Anterior cingulate cortex (tissue), 58 donors: ENCODE measurements at regions not wholly inside any gene's neighbourhood (a gene's known extent, or its start where the extent isn't known, plus 50 kb on each side); places are given as distances from the start of the nearest gene placed in this dataset.

ENCODE experiments used
- DNase-seq, 58 donors: peaks; one replicate each; lab custom pipeline; 2025; lab: John Stamatoyannopoulos, UW

GRCh38 chr16:35744726-35745125 is 2285.3 kb downstream of the TP53TG3F start:
- DNase-seq, result no peak

DNA sequence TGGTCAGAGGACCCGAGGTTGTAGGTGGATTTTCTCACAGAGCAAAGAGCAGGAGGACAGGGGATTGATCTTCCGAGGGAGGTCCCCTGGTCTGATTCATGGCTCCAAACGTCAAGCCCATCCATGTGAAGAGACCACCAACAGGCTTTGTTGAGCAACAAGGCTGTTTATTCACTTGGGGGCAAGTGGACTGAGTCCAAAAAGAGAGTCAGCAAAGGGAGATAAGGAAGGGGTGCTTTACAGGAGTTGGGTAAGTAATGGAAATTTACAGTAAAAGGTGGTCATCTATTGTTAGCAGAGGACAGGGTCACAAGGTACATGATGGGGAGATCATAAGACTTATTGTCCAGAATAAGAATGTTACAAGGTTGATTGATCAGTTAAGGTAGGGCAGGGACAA is 2285.8 kb downstream of the TP53TG3F start:
- DNase-seq, result no peak

DNA sequence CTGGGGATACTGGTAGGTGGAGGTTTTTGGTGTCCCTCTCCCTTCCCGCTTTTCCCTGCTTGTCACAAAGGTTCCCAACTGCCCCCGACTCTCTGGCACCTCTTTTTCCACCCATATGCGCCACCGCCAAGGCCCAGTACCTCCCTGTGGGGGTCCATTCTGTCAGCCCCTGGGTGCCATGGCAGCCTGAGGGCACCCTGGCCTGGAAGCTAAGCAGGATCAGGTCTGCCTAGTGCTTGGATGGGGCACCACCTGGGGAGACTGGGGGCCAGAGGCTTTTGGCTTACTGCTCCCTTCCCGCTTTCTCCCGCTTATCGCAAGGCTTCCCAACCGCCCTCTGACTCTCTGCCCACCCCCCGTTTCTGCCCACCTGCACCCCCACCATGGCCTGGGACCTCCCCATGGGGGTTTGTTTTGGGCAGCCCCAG is 2286.4 kb downstream of the TP53TG3F start:
- DNase-seq, result no peak

DNA sequence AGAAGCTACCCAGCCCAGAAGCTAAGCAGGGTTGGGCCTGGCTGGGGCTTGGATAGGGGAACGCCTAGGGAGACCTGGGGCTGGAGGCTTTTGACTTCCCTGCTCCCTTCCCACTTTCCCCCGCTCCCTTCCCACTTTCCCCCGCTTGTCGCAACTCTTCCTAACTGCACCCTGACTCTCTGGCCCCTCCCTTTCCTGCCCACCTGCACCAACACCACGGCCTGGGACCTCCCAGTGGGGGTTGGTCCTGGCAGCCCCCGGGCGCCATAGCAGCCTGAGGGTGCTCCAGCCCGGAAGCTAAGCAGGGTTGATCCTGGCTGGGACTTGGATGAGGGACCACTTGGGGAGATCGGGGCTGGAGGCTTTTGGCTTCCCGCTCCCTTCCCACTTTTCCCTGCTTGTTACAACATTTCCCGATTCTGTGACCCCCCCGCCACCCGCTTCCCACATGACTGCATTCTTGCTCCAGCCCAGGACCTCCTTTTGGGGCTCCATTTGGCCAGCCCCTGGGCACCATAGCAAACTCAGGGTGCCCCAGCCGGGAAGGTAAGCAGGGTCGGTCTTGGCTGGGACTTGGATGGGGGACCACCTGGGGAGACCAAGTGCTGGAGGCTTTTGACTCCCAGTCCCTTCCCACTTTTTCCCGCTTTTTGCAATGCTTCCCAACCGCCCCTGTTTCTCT is 2287.0 kb downstream of the TP53TG3F start:
- DNase-seq, result no peak

DNA sequence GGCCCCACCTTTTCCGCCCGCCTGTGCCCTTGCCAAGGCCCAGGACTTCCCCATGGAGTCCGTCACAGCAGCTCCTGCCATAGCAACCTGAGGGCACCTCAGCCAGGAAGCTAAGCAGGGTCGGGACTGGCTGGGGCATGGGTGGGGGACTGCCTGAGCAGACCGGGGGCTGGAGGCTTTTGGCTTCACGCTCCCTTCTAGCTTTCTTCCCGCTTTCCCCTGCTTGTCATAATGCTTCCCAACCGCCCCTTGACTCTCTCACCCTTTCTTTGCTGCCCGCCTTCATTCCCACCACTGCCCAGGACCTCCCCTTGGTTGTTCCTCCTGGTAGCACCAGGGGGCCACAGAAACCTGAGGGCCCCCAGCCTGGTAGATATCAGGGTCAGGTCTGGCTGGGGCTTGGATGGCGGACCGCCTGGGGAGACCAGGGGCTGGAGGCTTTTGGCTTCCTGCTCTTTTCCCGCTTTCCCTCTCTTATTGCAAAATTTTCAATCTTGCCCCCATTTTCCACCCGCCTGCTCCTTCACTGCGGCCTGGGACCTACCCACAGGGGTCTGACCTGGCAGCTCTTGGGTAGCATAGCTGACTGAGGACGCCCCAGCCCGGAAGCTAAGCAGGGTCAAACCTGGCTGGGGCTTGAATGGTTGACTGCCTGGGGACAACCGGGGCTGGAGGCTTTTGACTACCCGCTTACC is 2287.7 kb downstream of the TP53TG3F start:
- DNase-seq, result no peak

GRCh38 chr16:35747658-35748455 is 2288.4 kb downstream of the TP53TG3F start:
- no peak for DNase-seq

GRCh38 chr16:35748621-35749252 is 2289.3 kb downstream of the TP53TG3F start:
- DNase-seq, result no peak

- DNase-seq, result no peak
Measured at GRCh38 chr16:35749253-35750141, 2290.1 kb downstream of the TP53TG3F start.

- no peak for DNase-seq
Measured at GRCh38 chr16:35750157-35750689, 2290.8 kb downstream of the TP53TG3F start.

GRCh38 chr16:35750701-35751104 is 2291.3 kb downstream of the TP53TG3F start:
- DNase-seq, result no peak

- no peak for DNase-seq
Measured at GRCh38 chr16:35751191-35751941, 2292.0 kb downstream of the TP53TG3F start.

DNA sequence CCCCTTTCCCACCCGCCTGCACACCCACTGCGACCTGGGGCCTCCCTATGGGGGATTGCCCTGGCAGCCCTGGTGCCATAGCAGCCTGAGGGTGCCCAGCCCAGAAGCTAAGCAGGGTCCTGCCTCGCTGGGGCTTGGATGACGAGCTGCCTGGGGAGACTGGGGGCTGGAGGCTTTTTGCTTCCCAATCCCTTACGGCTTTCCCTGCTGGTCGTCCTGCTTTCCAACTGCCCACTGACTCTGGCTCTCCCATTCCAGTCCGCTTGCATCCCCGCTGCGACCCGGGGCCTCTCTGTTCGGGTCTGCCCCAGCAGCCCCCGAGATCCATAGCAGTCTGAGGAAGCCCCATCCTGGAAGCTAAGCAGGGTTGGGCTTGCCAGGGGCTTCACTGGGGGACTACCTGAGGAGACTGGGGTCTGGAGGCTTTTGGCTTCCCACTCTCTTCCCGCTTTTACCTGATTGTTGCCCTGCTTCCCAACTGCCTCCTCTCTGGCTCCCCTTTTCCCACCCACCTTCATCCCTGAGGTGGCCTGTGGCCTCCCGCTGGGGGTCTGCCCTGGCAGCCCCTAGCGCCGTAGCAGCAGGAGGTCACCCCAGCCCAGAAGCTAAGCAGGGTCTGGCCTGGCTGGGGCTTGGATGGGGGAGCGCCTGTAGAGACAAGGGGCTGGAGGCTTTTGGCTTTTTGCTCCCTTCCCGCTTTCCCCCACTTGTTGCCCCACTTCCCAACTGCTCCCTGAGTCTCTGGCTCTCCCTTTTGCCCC is 2292.8 kb downstream of the TP53TG3F start:
- DNase-seq, result no peak

DNA sequence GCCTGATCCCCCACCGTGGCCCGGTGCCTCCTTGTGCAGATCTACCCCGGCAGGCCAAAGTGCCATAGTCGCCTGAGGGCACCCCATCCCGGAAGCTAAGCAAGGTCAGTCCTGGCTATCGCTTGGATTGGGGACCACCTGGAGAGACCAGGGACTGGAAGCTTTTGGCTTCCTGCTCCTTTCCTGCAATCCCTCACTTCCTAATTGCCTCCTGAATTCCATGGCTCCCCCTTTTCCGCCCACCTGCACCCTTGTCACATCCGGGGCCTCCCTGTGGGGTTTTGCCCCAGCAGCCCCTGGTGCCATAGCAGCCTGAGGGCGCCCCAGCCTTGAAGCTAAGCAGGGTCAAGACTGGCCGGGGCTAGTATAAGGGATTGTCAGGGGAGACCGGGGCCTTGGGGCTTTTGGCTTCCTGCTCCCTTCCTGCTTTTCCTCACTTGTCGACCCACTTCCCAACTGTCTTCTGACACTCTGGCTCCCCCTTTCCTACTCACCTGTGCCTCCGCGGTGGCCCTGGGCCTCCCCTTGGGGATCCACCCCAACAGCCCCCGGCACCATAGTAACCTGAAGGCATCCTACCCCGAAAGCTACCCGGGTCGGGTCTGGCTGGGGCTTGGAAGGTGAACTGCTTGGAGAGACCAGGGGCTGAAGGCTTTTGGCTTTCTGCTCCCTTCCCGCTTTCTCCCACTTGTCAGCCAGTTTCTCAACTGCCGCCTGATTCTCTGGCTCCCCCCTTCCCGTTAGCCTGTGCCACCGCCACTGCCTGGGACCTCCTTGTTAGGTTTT is 2293.6 kb downstream of the TP53TG3F start:
- no peak for DNase-seq

GRCh38 chr16:35753559-35754390 is 2294.4 kb downstream of the TP53TG3F start:
- DNase-seq, result no peak

- no peak for DNase-seq
Measured at GRCh38 chr16:35754391-35755369, 2295.3 kb downstream of the TP53TG3F start.
